Keratinocyte (primary cell): ENCODE measurements at regions not wholly inside any gene's neighbourhood (a gene's known extent, or its start where the extent isn't known, plus 50 kb on each side); places are given as distances from the start of the nearest gene placed in this dataset.

Experiments
- DNase-seq: peaks from one replicate; pipeline ENCODE4 v3.0.0-alpha.2; 2011; ENCODE audit warnings: low read depth, missing footprints, low spot score
- FAIRE-seq: peaks from 2 replicates; lab custom pipeline; 2011; peaks lifted over from hg19 to GRCh38; lab: Jason Lieb, UNC
- H2AFZ ChIP-seq: 2 replicates; pipeline ENCODE4 v1.6.0; 2012; ENCODE audit warnings: low read length, control low read depth, inconsistent platforms; ENCODE audit not compliant: control insufficient read depth
- H3K27ac ChIP-seq: 2 replicates; pipeline ENCODE4 v1.5.1; 2011; ENCODE audit warnings: low read length; ENCODE audit not compliant: control insufficient read depth, insufficient read depth
- H3K27me3 ChIP-seq: 3 replicates; pipeline ENCODE4 v1.6.0; 2011; ENCODE audit warnings: low read length; ENCODE audit not compliant: control insufficient read depth, insufficient read depth; ENCODE audit errors: extremely low read depth
- H3K36me3 ChIP-seq, 2 experiments: 2 replicates in 1 of 2; 3 replicates in 1 of 2; pipeline ENCODE4 v1.5.1; 2011; ENCODE audit warnings: low read length in 2 of 2, mild to moderate bottlenecking in 1 of 2; ENCODE audit not compliant: control insufficient read depth in 2 of 2, insufficient read depth in 2 of 2; ENCODE audit errors: extremely low read depth in 1 of 2
- H3K4me1 ChIP-seq: 3 replicates; pipeline ENCODE4 v1.5.1; 2011; ENCODE audit warnings: low read length; ENCODE audit not compliant: control insufficient read depth, insufficient read depth; ENCODE audit errors: extremely low read depth
- H3K4me2 ChIP-seq: 3 replicates; pipeline ENCODE4 v1.6.0; 2011; ENCODE audit warnings: low read depth, low read length; ENCODE audit not compliant: control insufficient read depth, insufficient read depth; ENCODE audit errors: extremely low read depth
- H3K4me3 ChIP-seq, 3 experiments: fragments of 200-600 bp in 1 of 3; sonication (generic) in 1 of 3; 2 replicates in 2 of 3; 3 replicates in 1 of 3; pipeline ENCODE4 v1.5.1; 2011 to 2016; ENCODE audit warnings: low read length in 3 of 3, mild to moderate bottlenecking in 3 of 3, control low read depth in 2 of 3, inconsistent platforms in 1 of 3, low read depth in 1 of 3, mixed read lengths in 1 of 3, mixed run types in 1 of 3, moderate library complexity in 1 of 3; ENCODE audit not compliant: control insufficient read depth in 2 of 3, insufficient read depth in 2 of 3; ENCODE audit errors: extremely low read depth in 1 of 3
- H3K79me2 ChIP-seq: 2 replicates; pipeline ENCODE4 v1.6.0; 2012; ENCODE audit warnings: low read length; ENCODE audit not compliant: control insufficient read depth, insufficient read depth
- H3K9ac ChIP-seq: 3 replicates; pipeline ENCODE4 v1.6.0; 2011; ENCODE audit warnings: low read length; ENCODE audit not compliant: control insufficient read depth, insufficient read depth; ENCODE audit errors: extremely low read depth
- H3K9me1 ChIP-seq: 3 replicates; pipeline ENCODE4 v1.6.0; 2011; ENCODE audit warnings: low read length; ENCODE audit not compliant: control insufficient read depth, insufficient read depth; ENCODE audit errors: extremely low read depth
- H3K9me3 ChIP-seq: 2 replicates; pipeline ENCODE4 v1.5.1; 2012; ENCODE audit warnings: low read depth, low read length; ENCODE audit not compliant: control insufficient read depth
- H4K20me1 ChIP-seq: 3 replicates; pipeline ENCODE4 v1.6.0; 2011; ENCODE audit warnings: low read length; ENCODE audit not compliant: control insufficient read depth, insufficient read depth; ENCODE audit errors: extremely low read depth
- CTCF ChIP-seq, 3 experiments: IDR thresholded peaks in 1 of 3; conservative IDR thresholded peaks in 1 of 3; optimal IDR thresholded peaks in 1 of 3; 2 replicates in 2 of 3; 3 replicates in 1 of 3; pipeline versions ENCODE3 to v1.5.1; 2011; ENCODE audit warnings: low read length in 3 of 3, mild to moderate bottlenecking in 3 of 3, moderate library complexity in 2 of 3, control low read depth in 1 of 3, inconsistent platforms in 1 of 3; ENCODE audit not compliant: insufficient read depth in 2 of 3; ENCODE audit errors: extremely low read depth in 1 of 3
- EZH2 ChIP-seq: IDR thresholded peaks from one replicate; pipeline ENCODE4 v1.6.1; 2012; ENCODE audit warnings: inconsistent platforms, mild to moderate bottlenecking, low read length, moderate library complexity
- dilution Hi-C: fragments of 300-500 bp; cut with MboI; formaldehyde crosslinking; loops from one replicate; pipeline ENCODE4 v1.7.0; 2020; ENCODE audit warnings: low sequenced_read_pairs; ENCODE audit not compliant: extremely low pct_ligation_motif_present

GRCh38 chr18:67211646-67212045 lies 304.9 kb downstream of the DSEL start:
- DNase-seq (no peak), FAIRE-seq (no peak)
- H3K79me2 ChIP-seq, result no peaks in the 10 kb centered on the region
- no peaks in the 10 kb centered on the region for H3K4me1 ChIP-seq
- H3K27ac ChIP-seq, result no peak overlapping the region
- no peak overlapping the region for H2AFZ ChIP-seq
- no peak for TF ChIP-seq CTCF (optimal IDR thresholded peaks at IDR 0.05 in 1 of 3, IDR thresholded peaks at IDR 0.05 in 1 of 3, conservative IDR thresholded peaks at IDR 0.05 in 1 of 3; ENCODE audit: extremely low read depth in 1 of 3, insufficient read depth in 2 of 3, low read length in 3 of 3)
- no peak for TF ChIP-seq EZH2
- H3K27me3 ChIP-seq, result no peaks in the 10 kb centered on the region
- H3K36me3 ChIP-seq, result no peaks in the 10 kb centered on the region
- H4K20me1 ChIP-seq, result no peaks in the 10 kb centered on the region
- no peak overlapping the region for H3K9ac ChIP-seq
- H3K9me1 ChIP-seq, result no peaks in the 10 kb centered on the region
- H3K4me3 ChIP-seq, result no peak overlapping the region
- H3K4me2 ChIP-seq, result no peak overlapping the region
- H3K9me3 ChIP-seq, result no peaks in the 10 kb centered on the region
- dilution Hi-C loops, result no loop called here

- no peaks in the 10 kb centered on the region for H3K36me3 ChIP-seq
- H2AFZ ChIP-seq, result no peak overlapping the region
- no peak for TF ChIP-seq CTCF (optimal IDR thresholded peaks at IDR 0.05 in 1 of 3, IDR thresholded peaks at IDR 0.05 in 1 of 3, conservative IDR thresholded peaks at IDR 0.05 in 1 of 3; ENCODE audit: extremely low read depth in 1 of 3, insufficient read depth in 2 of 3, low read length in 3 of 3)
- H3K9ac ChIP-seq, result no peak overlapping the region
- no peaks in the 10 kb centered on the region for H3K9me3 ChIP-seq
- DNase-seq (no peak), FAIRE-seq (no peak)
- no peaks in the 10 kb centered on the region for H3K4me1 ChIP-seq
- no peaks in the 10 kb centered on the region for H3K79me2 ChIP-seq
- H3K27ac ChIP-seq, result no peak overlapping the region
- H3K9me1 ChIP-seq, result no peaks in the 10 kb centered on the region
- H3K27me3 ChIP-seq, result no peaks in the 10 kb centered on the region
- H3K4me2 ChIP-seq, result no peak overlapping the region
- no peak overlapping the region for H3K4me3 ChIP-seq
- no peaks in the 10 kb centered on the region for H4K20me1 ChIP-seq
- dilution Hi-C loops, result no loop called here
These were observed 315.9 kb downstream of the DSEL start for GRCh38 chr18:67200665-67201064.
